ENCODE measurements at regions not wholly inside any gene's neighbourhood (a gene's known extent, or its start where the extent isn't known, plus 50 kb on each side); places are given as distances from the start of the nearest gene placed in this dataset.
"Not testable (repeated sequence)": the region's sequence is repeated elsewhere in the genome, so short reads cannot be mapped to it uniquely, and the experiment has no call there.

GRCh38 chr18:71304856-71305255 lies 1016.0 kb downstream of the SOCS6 start:
- DNase-seq (ENCODE audit: low spot score in 2 of 2): no peak
- Histone ChIP-seq H3K27me3 (no peaks in the 10 kb centered on the region), H3K9me3 (no peaks in the 10 kb centered on the region), H3K27ac (no peak overlapping the region), H3K4me3 (no peak overlapping the region), H3K36me3 (no peaks in the 10 kb centered on the region), H3K4me1 (no peaks in the 10 kb centered on the region)
- 46% methylated on average over 2 of the region's 2 CpGs for WGBS
- TF ChIP-seq EP300 (IDR thresholded peaks at IDR 0.05) (no peak), POLR2A (IDR thresholded peaks at IDR 0.05) (no peak), CTCF (IDR thresholded peaks at IDR 0.05) (no peak)

GRCh38 chr18:71303743-71304142 lies 1014.9 kb downstream of the SOCS6 start:
- not testable (repeated sequence) for H3K27me3 ChIP-seq; H3K36me3 ChIP-seq; H3K9me3 ChIP-seq; DNase-seq (ENCODE audit: low spot score in 2 of 2); H3K4me1 ChIP-seq; H3K27ac ChIP-seq; H3K4me3 ChIP-seq
- WGBS: 73% methylated on average over 2 of the region's 3 CpGs

- H3K9me3 ChIP-seq: no peaks in the 10 kb centered on the region
- TF ChIP-seq EP300 (IDR thresholded peaks at IDR 0.05) (no peak), POLR2A (IDR thresholded peaks at IDR 0.05) (no peak), POLR2AphosphoS5 (IDR thresholded peaks at IDR 0.05) (no peak), CTCF (IDR thresholded peaks at IDR 0.05) (no peak)
- H3K4me3 ChIP-seq: no peak overlapping the region
- DNase-seq (ENCODE audit: low spot score in 2 of 2): no peak
- H3K36me3 ChIP-seq: no peaks in the 10 kb centered on the region
- H3K27me3 ChIP-seq: no peaks in the 10 kb centered on the region
- 85% methylated on average over 4 of the region's 4 CpGs for WGBS
- H3K4me1 ChIP-seq: no peaks in the 10 kb centered on the region
- no peak overlapping the region for H3K27ac ChIP-seq
Measured at GRCh38 chr18:71301596-71301995, 1012.8 kb downstream of the SOCS6 start.

- H3K9me3 ChIP-seq; H3K27me3 ChIP-seq; H3K4me3 ChIP-seq; H3K36me3 ChIP-seq; DNase-seq (ENCODE audit: low spot score in 2 of 2); H3K27ac ChIP-seq; H3K4me1 ChIP-seq: not testable (repeated sequence)
- WGBS: 83% methylated on average over 3 of the region's 3 CpGs
Measured at GRCh38 chr18:71294201-71294600, 1005.4 kb downstream of the SOCS6 start.

- DNase-seq (ENCODE audit: low spot score in 2 of 2): no peak
- Histone ChIP-seq H3K27me3 (no peaks in the 10 kb centered on the region), H3K27ac (no peak overlapping the region), H3K9me3 (no peaks in the 10 kb centered on the region), H3K4me3 (no peak overlapping the region), H3K4me1 (no peaks in the 10 kb centered on the region), H3K36me3 (no peaks in the 10 kb centered on the region)
- no peak for TF ChIP-seq POLR2AphosphoS5 (IDR thresholded peaks at IDR 0.05)
- no peak for TF ChIP-seq EP300 (IDR thresholded peaks at IDR 0.05)
- no peak for TF ChIP-seq POLR2A (IDR thresholded peaks at IDR 0.05)
- no peak for TF ChIP-seq CTCF (IDR thresholded peaks at IDR 0.05)
Measured at GRCh38 chr18:71293322-71293721, 1004.5 kb downstream of the SOCS6 start.

- H3K36me3 ChIP-seq: no peaks in the 10 kb centered on the region
- H3K9me3 ChIP-seq: no peaks in the 10 kb centered on the region
- H3K4me3 ChIP-seq: no peak overlapping the region
- no peak overlapping the region for H3K27ac ChIP-seq
- H3K4me1 ChIP-seq: no peaks in the 10 kb centered on the region
- DNase-seq (ENCODE audit: low spot score in 2 of 2): no peak
- WGBS: 25% methylated on average over 2 of the region's 2 CpGs
- TF ChIP-seq POLR2AphosphoS5 (IDR thresholded peaks at IDR 0.05) (no peak), EP300 (IDR thresholded peaks at IDR 0.05) (no peak), CTCF (IDR thresholded peaks at IDR 0.05) (no peak), POLR2A (IDR thresholded peaks at IDR 0.05) (no peak)
- no peaks in the 10 kb centered on the region for H3K27me3 ChIP-seq
Measured at GRCh38 chr18:71287268-71287667, 998.4 kb downstream of the SOCS6 start.

Data from suprapubic skin (tissue), 4 donors.